ENCODE measurements at regions not wholly inside any gene's neighbourhood (a gene's known extent, or its start where the extent isn't known, plus 50 kb on each side); places are given as distances from the start of the nearest gene placed in this dataset.

GRCh38 chr18:56461151-56461550 is 177.2 kb downstream of the TXNL1 start:
- no peak overlapping the region for H4K5ac ChIP-seq (ENCODE audit: insufficient read length, low read depth, low read length)
- H3K27ac ChIP-seq (ENCODE audit: insufficient read length, low read depth, low read length), result no peak overlapping the region
- H3K23me2 ChIP-seq (ENCODE audit: insufficient read length, low read depth, low read length, poor library complexity, severe bottlenecking), result no peaks in the 10 kb centered on the region
- no peaks in the 10 kb centered on the region for H3K79me2 ChIP-seq (ENCODE audit: insufficient read depth, low read length)
- H3K27me3 ChIP-seq (ENCODE audit: insufficient read depth, low read length), result no peaks in the 10 kb centered on the region
- H3K36me3 Mint-ChIP-seq (ENCODE audit: insufficient read depth in 1 of 3, low read depth in 3 of 3), result peaks cover 4 to 26% (median 21%) of the 10 kb centered on the region in 3 experiments
- H3K27ac Mint-ChIP-seq, result no peak overlapping the region
- no peak overlapping the region for H3K4me2 ChIP-seq (ENCODE audit: insufficient read depth, insufficient read length, low read length)
- no peaks in the 10 kb centered on the region; the same call in 1 of the 2 replicates for H3K27me3 Mint-ChIP-seq (ENCODE audit: low read depth)
- no peak overlapping the region for H2BK120ac ChIP-seq (ENCODE audit: low read depth, low read length, poor library complexity, severe bottlenecking)
- H4K91ac ChIP-seq (ENCODE audit: insufficient read length, low read depth, low read length), result no peak overlapping the region
- H4K20me1 ChIP-seq (ENCODE audit: control insufficient read depth, insufficient read depth, insufficient read length), result no peaks in the 10 kb centered on the region
- H3K4me3 Mint-ChIP-seq, result no peak overlapping the region
- H2BK15ac ChIP-seq (ENCODE audit: low read depth, low read length), result no peak overlapping the region
- H3K9me3 Mint-ChIP-seq, result peaks cover 20 to 22% of the 10 kb centered on the region in 2 experiments
- peaks cover 3 to 8% of the 10 kb centered on the region in 2 experiments; a peak in 3 of 4 replicates for H3K4me1 Mint-ChIP-seq
- H2BK5ac ChIP-seq (ENCODE audit: insufficient read length, low read length), result no peak overlapping the region
- H3K18ac ChIP-seq (ENCODE audit: insufficient read length, low read depth, low read length), result no peak overlapping the region
- TF ChIP-seq, protein P1, sequence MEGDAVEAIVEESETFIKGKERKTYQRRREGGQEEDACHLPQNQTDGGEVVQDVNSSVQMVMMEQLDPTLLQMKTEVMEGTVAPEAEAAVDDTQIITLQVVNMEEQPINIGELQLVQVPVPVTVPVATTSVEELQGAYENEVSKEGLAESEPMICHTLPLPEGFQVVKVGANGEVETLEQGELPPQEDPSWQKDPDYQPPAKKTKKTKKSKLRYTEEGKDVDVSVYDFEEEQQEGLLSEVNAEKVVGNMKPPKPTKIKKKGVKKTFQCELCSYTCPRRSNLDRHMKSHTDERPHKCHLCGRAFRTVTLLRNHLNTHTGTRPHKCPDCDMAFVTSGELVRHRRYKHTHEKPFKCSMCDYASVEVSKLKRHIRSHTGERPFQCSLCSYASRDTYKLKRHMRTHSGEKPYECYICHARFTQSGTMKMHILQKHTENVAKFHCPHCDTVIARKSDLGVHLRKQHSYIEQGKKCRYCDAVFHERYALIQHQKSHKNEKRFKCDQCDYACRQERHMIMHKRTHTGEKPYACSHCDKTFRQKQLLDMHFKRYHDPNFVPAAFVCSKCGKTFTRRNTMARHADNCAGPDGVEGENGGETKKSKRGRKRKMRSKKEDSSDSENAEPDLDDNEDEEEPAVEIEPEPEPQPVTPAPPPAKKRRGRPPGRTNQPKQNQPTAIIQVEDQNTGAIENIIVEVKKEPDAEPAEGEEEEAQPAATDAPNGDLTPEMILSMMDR (conservative IDR thresholded peaks at IDR 0.05), result no peak
- no peak overlapping the region for H3T11ph ChIP-seq (ENCODE audit: low read length)
- no peak overlapping the region for H2BK20ac ChIP-seq (ENCODE audit: low read depth, low read length, poor library complexity, severe bottlenecking)
- H3K4me1 ChIP-seq (ENCODE audit: insufficient read depth, low read length), result no peaks in the 10 kb centered on the region
- H3K79me1 ChIP-seq (ENCODE audit: insufficient read depth, low read depth, low read length, poor library complexity, severe bottlenecking), result no peaks in the 10 kb centered on the region
- H2AK5ac ChIP-seq (ENCODE audit: insufficient read length, low read length), result no peak overlapping the region
- H3K14ac ChIP-seq (ENCODE audit: insufficient read depth, low read length), result no peak overlapping the region
- peaks cover 14% of the 10 kb centered on the region for H3K9me3 ChIP-seq (ENCODE audit: control insufficient read depth, low read depth, low read length)
- H2BK12ac ChIP-seq (ENCODE audit: insufficient read length, low read depth, low read length), result no peak overlapping the region
- no peak for DNase-seq
- no CpG with 5 or more reads among the region's 1 CpG for WGBS (ENCODE audit: extremely low coverage, insufficient read length, low lambda C conversion rate)
- H2AFZ ChIP-seq (ENCODE audit: low read length), result no peak overlapping the region
- no peak overlapping the region for H3K56ac ChIP-seq (ENCODE audit: insufficient read length, low read depth, low read length)
- no peak overlapping the region for H3K23ac ChIP-seq (ENCODE audit: insufficient read length, low read depth, low read length)
- H3K9ac ChIP-seq (ENCODE audit: extremely low read depth, insufficient read length, low read length), result no peak overlapping the region
- no peak overlapping the region for H3K4ac ChIP-seq (ENCODE audit: low read depth, low read length)
- H4K8ac ChIP-seq (replicated peaks; ENCODE audit: insufficient read length, low read depth, low read length), result no peak overlapping the region
